ENCODE measurements at regions not wholly inside any gene's neighbourhood (a gene's known extent, or its start where the extent isn't known, plus 50 kb on each side); places are given as distances from the start of the nearest gene placed in this dataset.

GRCh38 chr20:17158701-17159100, 68.1 kb upstream of the PCSK2 start:
- no peak for DNase-seq
- no peaks in the 10 kb centered on the region for H3K9me3 Mint-ChIP-seq
- H3K36me3 Mint-ChIP-seq (ENCODE audit: low read depth), result no peaks in the 10 kb centered on the region
- H3K27me3 Mint-ChIP-seq, result no peaks in the 10 kb centered on the region
- no peaks in the 10 kb centered on the region for H3K4me1 Mint-ChIP-seq
- H3K4me3 Mint-ChIP-seq, result no peak overlapping the region
- intact Hi-C loops (cut with micrococcal nuclease), result no loop called here
- H3K27ac Mint-ChIP-seq, result no peak overlapping the region

GRCh38 chr20:17161673-17162481, 65.0 kb upstream of the PCSK2 start:
- no peak for DNase-seq
- Mint-ChIP-seq H3K27ac (no peak overlapping the region), H3K4me3 (no peak overlapping the region), H3K36me3 (ENCODE audit: low read depth) (no peaks in the 10 kb centered on the region), H3K27me3 (no peaks in the 10 kb centered on the region), H3K9me3 (no peaks in the 10 kb centered on the region), H3K4me1 (no peaks in the 10 kb centered on the region)
- intact Hi-C loops (cut with micrococcal nuclease), result no loop called here

- no peaks in the 10 kb centered on the region for H3K36me3 Mint-ChIP-seq (ENCODE audit: low read depth)
- no peak overlapping the region for H3K27ac Mint-ChIP-seq
- DNase-seq, result no peak
- no peaks in the 10 kb centered on the region for H3K4me1 Mint-ChIP-seq
- H3K4me3 Mint-ChIP-seq, result no peak overlapping the region
- no peaks in the 10 kb centered on the region for H3K27me3 Mint-ChIP-seq
- intact Hi-C loops (cut with micrococcal nuclease), result no loop called here
- H3K9me3 Mint-ChIP-seq, result no peaks in the 10 kb centered on the region
These were observed 58.7 kb upstream of the PCSK2 start for GRCh38 chr20:17168026-17168612.

GRCh38 chr20:17169585-17170136, 57.2 kb upstream of the PCSK2 start:
- Mint-ChIP-seq H3K9me3 (no peaks in the 10 kb centered on the region), H3K4me1 (no peaks in the 10 kb centered on the region), H3K4me3 (no peak overlapping the region), H3K27ac (no peak overlapping the region), H3K27me3 (no peaks in the 10 kb centered on the region), H3K36me3 (ENCODE audit: low read depth) (no peaks in the 10 kb centered on the region)
- no peak for DNase-seq
- intact Hi-C loops (cut with micrococcal nuclease), result no loop called here

- Mint-ChIP-seq H3K27me3 (no peaks in the 10 kb centered on the region), H3K9me3 (no peaks in the 10 kb centered on the region), H3K4me3 (no peak overlapping the region), H3K4me1 (no peaks in the 10 kb centered on the region), H3K27ac (no peak overlapping the region), H3K36me3 (ENCODE audit: low read depth) (no peaks in the 10 kb centered on the region)
- intact Hi-C loops (cut with micrococcal nuclease), result no loop called here
- DNase-seq, result no peak
These were observed 55.0 kb upstream of the PCSK2 start for GRCh38 chr20:17171746-17172280.

- DNase-seq, result no peak
- H3K4me3 Mint-ChIP-seq, result no peak overlapping the region
- no peaks in the 10 kb centered on the region for H3K4me1 Mint-ChIP-seq
- H3K36me3 Mint-ChIP-seq (ENCODE audit: low read depth), result no peaks in the 10 kb centered on the region
- no peaks in the 10 kb centered on the region for H3K27me3 Mint-ChIP-seq
- intact Hi-C loops (cut with micrococcal nuclease), result no loop called here
- H3K27ac Mint-ChIP-seq, result no peak overlapping the region
- H3K9me3 Mint-ChIP-seq, result no peaks in the 10 kb centered on the region
These were observed 53.9 kb upstream of the PCSK2 start for GRCh38 chr20:17172836-17173516.

Measured in activated CD4-positive, alpha-beta T cell treated with anti-CD3 and anti-CD28 coated beads, Interleukin-2, amount 10 ng/mL, durations not matched to agents 24 days and 14 days (primary cell).